ENCODE measurements at regions not wholly inside any gene's neighbourhood (a gene's known extent, or its start where the extent isn't known, plus 50 kb on each side); places are given as distances from the start of the nearest gene placed in this dataset.

GRCh38 chr5:7250611-7251010 is 145.3 kb upstream of the ADCY2 start:
- TF ChIP-seq RARB (CRISPR knock-in tag; IDR thresholded peaks at IDR 0.05) (no peak), BACH2 (CRISPR knock-in tag; IDR thresholded peaks at IDR 0.05; ENCODE audit: borderline replicate concordance) (no peak), CREB5 (CRISPR knock-in tag; IDR thresholded peaks at IDR 0.05; ENCODE audit: low read depth) (no peak), PPARA (CRISPR knock-in tag; IDR thresholded peaks at IDR 0.05; ENCODE audit: borderline replicate concordance) (no peak), TOX (CRISPR knock-in tag; IDR thresholded peaks at IDR 0.05; ENCODE audit: borderline replicate concordance) (no peak), ZFP30 (CRISPR knock-in tag; IDR thresholded peaks at IDR 0.05) (no peak), TSHZ2 (CRISPR knock-in tag; IDR thresholded peaks at IDR 0.05) (no peak), SNAI2 (CRISPR knock-in tag; IDR thresholded peaks at IDR 0.05) (no peak), PATZ1 (CRISPR knock-in tag; IDR thresholded peaks at IDR 0.05; ENCODE audit: borderline replicate concordance) (no peak), CSRNP3 (CRISPR knock-in tag; IDR thresholded peaks at IDR 0.05) (no peak), ZNF70 (CRISPR knock-in tag; IDR thresholded peaks at IDR 0.05) (no peak), POU6F1 (CRISPR knock-in tag; IDR thresholded peaks at IDR 0.05; ENCODE audit: borderline replicate concordance, low read depth) (no peak), ZNF8 (CRISPR knock-in tag; IDR thresholded peaks at IDR 0.05) (no peak), ESRRG (CRISPR knock-in tag; IDR thresholded peaks at IDR 0.05) (no peak)
- ATAC-seq, result no peak

GRCh38 chr5:7251132-7251531 is 144.8 kb upstream of the ADCY2 start:
- no peak for ATAC-seq
- no peak for TF ChIP-seq ZNF70 (CRISPR knock-in tag; IDR thresholded peaks at IDR 0.05)
- no peak for TF ChIP-seq ZC3H10 (CRISPR knock-in tag; IDR thresholded peaks at IDR 0.05)
- no peak for TF ChIP-seq PPARA (CRISPR knock-in tag; IDR thresholded peaks at IDR 0.05; ENCODE audit: borderline replicate concordance)
- no peak for TF ChIP-seq OSR1 (CRISPR knock-in tag; IDR thresholded peaks at IDR 0.05)
- no peak for TF ChIP-seq PATZ1 (CRISPR knock-in tag; IDR thresholded peaks at IDR 0.05; ENCODE audit: borderline replicate concordance)
- no peak for TF ChIP-seq ESRRG (CRISPR knock-in tag; IDR thresholded peaks at IDR 0.05)
- no peak for TF ChIP-seq TSHZ2 (CRISPR knock-in tag; IDR thresholded peaks at IDR 0.05)
- no peak for TF ChIP-seq ZNF8 (CRISPR knock-in tag; IDR thresholded peaks at IDR 0.05)
- no peak for TF ChIP-seq ZFP3 (CRISPR knock-in tag; IDR thresholded peaks at IDR 0.05)
